ENCODE measurements at regions not wholly inside any gene's neighbourhood (a gene's known extent, or its start where the extent isn't known, plus 50 kb on each side); places are given as distances from the start of the nearest gene placed in this dataset.

GRCh38 chr7:11239316-11239715 lies 265.6 kb downstream of the PHF14 start:
- H3K36me3 ChIP-seq (ENCODE audit: control insufficient read depth, insufficient read depth, low read length), result no peaks in the 10 kb centered on the region
- no peak overlapping the region for H3K27ac ChIP-seq (ENCODE audit: insufficient read depth, low read length)
- no peaks in the 10 kb centered on the region for H3K27me3 ChIP-seq (ENCODE audit: control insufficient read depth, insufficient read depth, low read length)
- no peaks in the 10 kb centered on the region for H3K79me2 ChIP-seq (ENCODE audit: control insufficient read depth, insufficient read depth, low read length)
- no peaks in the 10 kb centered on the region for H4K20me1 ChIP-seq (ENCODE audit: control insufficient read depth, extremely low read depth, insufficient read depth, low read length)
- no peak overlapping the region for H2AFZ ChIP-seq (ENCODE audit: low read length)
- no peak for TF ChIP-seq CTCF (conservative IDR thresholded peaks at IDR 0.05 in 1 of 2, IDR thresholded peaks at IDR 0.05 in 1 of 2; ENCODE audit: low read depth in 1 of 2, low read length in 2 of 2)
- no peak for TF ChIP-seq EZH2 (IDR thresholded peaks at IDR 0.05; ENCODE audit: low read length, missing control alignments)
- no peaks in the 10 kb centered on the region for H3K9me3 ChIP-seq (ENCODE audit: control insufficient read depth, insufficient read depth, low read depth, low read length)
- no peak overlapping the region for H3K9ac ChIP-seq (ENCODE audit: insufficient read depth, low read length)
- no peak overlapping the region for H3K4me2 ChIP-seq (ENCODE audit: extremely low read depth, insufficient read depth, low read length)
- H3K4me1 ChIP-seq (ENCODE audit: control insufficient read depth, extremely low read depth, insufficient read depth, low read length), result no peaks in the 10 kb centered on the region
- DNase-seq (ENCODE audit: low read depth in 2 of 2), result peak in 1 of 2 donors; percentile 55
- H3K4me3 ChIP-seq (replicated peaks in 1 of 4; ENCODE audit: control extremely low read depth in 1 of 4, insufficient read depth in 1 of 4, low read depth in 3 of 4, low read length in 4 of 4), result no peak overlapping the region

- no peak overlapping the region for H3K4me3 ChIP-seq (replicated peaks in 1 of 4; ENCODE audit: control extremely low read depth in 1 of 4, insufficient read depth in 1 of 4, low read depth in 3 of 4, low read length in 4 of 4)
- H3K27me3 ChIP-seq (ENCODE audit: control insufficient read depth, insufficient read depth, low read length), result no peaks in the 10 kb centered on the region
- no peak overlapping the region for H3K27ac ChIP-seq (ENCODE audit: insufficient read depth, low read length)
These were observed 270.1 kb downstream of the PHF14 start for GRCh38 chr7:11243739-11244138.

GRCh38 chr7:11244149-11244548 lies 270.5 kb downstream of the PHF14 start:
- Histone ChIP-seq H3K9me3 (ENCODE audit: control insufficient read depth, insufficient read depth, low read depth, low read length) (no peaks in the 10 kb centered on the region), H3K4me2 (ENCODE audit: extremely low read depth, insufficient read depth, low read length) (no peak overlapping the region), H3K4me3 (replicated peaks in 1 of 4; ENCODE audit: control extremely low read depth in 1 of 4, insufficient read depth in 1 of 4, low read depth in 3 of 4, low read length in 4 of 4) (no peak overlapping the region), H4K20me1 (ENCODE audit: control insufficient read depth, extremely low read depth, insufficient read depth, low read length) (no peaks in the 10 kb centered on the region), H2AFZ (ENCODE audit: low read length) (no peak overlapping the region), H3K27me3 (ENCODE audit: control insufficient read depth, insufficient read depth, low read length) (no peaks in the 10 kb centered on the region), H3K36me3 (ENCODE audit: control insufficient read depth, insufficient read depth, low read length) (no peaks in the 10 kb centered on the region), H3K79me2 (ENCODE audit: control insufficient read depth, insufficient read depth, low read length) (no peaks in the 10 kb centered on the region), H3K9ac (ENCODE audit: insufficient read depth, low read length) (no peak overlapping the region), H3K27ac (ENCODE audit: insufficient read depth, low read length) (no peak overlapping the region), H3K4me1 (ENCODE audit: control insufficient read depth, extremely low read depth, insufficient read depth, low read length) (no peaks in the 10 kb centered on the region)
- no peak for DNase-seq (ENCODE audit: low read depth in 2 of 2)
- TF ChIP-seq EZH2 (IDR thresholded peaks at IDR 0.05; ENCODE audit: low read length, missing control alignments), result no peak
- no peak for TF ChIP-seq CTCF (conservative IDR thresholded peaks at IDR 0.05 in 1 of 2, IDR thresholded peaks at IDR 0.05 in 1 of 2; ENCODE audit: low read depth in 1 of 2, low read length in 2 of 2)

More at GRCh38 chr7:11243739-11244138, 270.1 kb downstream of the PHF14 start:
- Histone ChIP-seq H4K20me1 (ENCODE audit: control insufficient read depth, extremely low read depth, insufficient read depth, low read length) (no peaks in the 10 kb centered on the region), H2AFZ (ENCODE audit: low read length) (no peak overlapping the region), H3K9ac (ENCODE audit: insufficient read depth, low read length) (no peak overlapping the region), H3K4me1 (ENCODE audit: control insufficient read depth, extremely low read depth, insufficient read depth, low read length) (no peaks in the 10 kb centered on the region), H3K9me3 (ENCODE audit: control insufficient read depth, insufficient read depth, low read depth, low read length) (no peaks in the 10 kb centered on the region), H3K36me3 (ENCODE audit: control insufficient read depth, insufficient read depth, low read length) (no peaks in the 10 kb centered on the region), H3K79me2 (ENCODE audit: control insufficient read depth, insufficient read depth, low read length) (no peaks in the 10 kb centered on the region), H3K4me2 (ENCODE audit: extremely low read depth, insufficient read depth, low read length) (no peak overlapping the region)
- no peak for DNase-seq (ENCODE audit: low read depth in 2 of 2)
- TF ChIP-seq CTCF (conservative IDR thresholded peaks at IDR 0.05 in 1 of 2, IDR thresholded peaks at IDR 0.05 in 1 of 2; ENCODE audit: low read depth in 1 of 2, low read length in 2 of 2), result no peak

All from fibroblast of lung (primary cell).